SK-N-SH (cell line): ENCODE measurements at regions not wholly inside any gene's neighbourhood (a gene's known extent, or its start where the extent isn't known, plus 50 kb on each side); places are given as distances from the start of the nearest gene placed in this dataset.

ENCODE experiments used
- CTCF ChIA-PET: fragments of 300-600, 350-600 bp; formaldehyde crosslinking; extraction: SDS; loops from one replicate; lab custom pipeline; 2021; lab: Yijun Ruan, JAX
- POLR2A ChIA-PET: fragments of 350-600 bp; sonication (Branson Sonifier 250); formaldehyde crosslinking; extraction: SDS; loops from one replicate; lab custom pipeline; 2020; ENCODE audit warnings: antibody characterized with exemption, inconsistent platforms; lab: Yijun Ruan, JAX
- DNase-seq: peaks from one replicate; pipeline ENCODE4 v3.0.0; 2012
- H2AFZ ChIP-seq: fragments of 200-600 bp; sonication (generic); 2 replicates; pipeline ENCODE4 v1.8.1; 2016; ENCODE audit warnings: antibody characterized with exemption, mild to moderate bottlenecking, low read depth
- H3F3A ChIP-seq: fragments of 200-600 bp; sonication (generic); replicated peaks from 2 replicates; pipeline ENCODE3; 2016; ENCODE audit warnings: antibody characterized with exemption, mild to moderate bottlenecking; ENCODE audit not compliant: insufficient read depth
- H3K27ac ChIP-seq, 2 experiments: fragments of 200-500 bp in 1 of 2; fragments of 200-600 bp in 1 of 2; sonication (Bioruptor generic) in 1 of 2; sonication (generic), shearing (Covaris generic) in 1 of 2; 2 replicates each; pipeline versions ENCODE4 v1.5.1 to v1.6.1; 2014 to 2016; ENCODE audit warnings: low read depth in 2 of 2, inconsistent platforms in 1 of 2, low read length in 1 of 2, mild to moderate bottlenecking in 1 of 2, mixed read lengths in 1 of 2
- H3K27me3 ChIP-seq: fragments of 200-600 bp; sonication (generic), shearing (Covaris generic); 2 replicates; pipeline ENCODE4 v1.6.1; 2016; ENCODE audit warnings: mixed run types; ENCODE audit not compliant: insufficient read depth
- H3K36me3 ChIP-seq, 2 experiments: fragments of 200-500 bp in 1 of 2; fragments of 200-600 bp in 1 of 2; sonication (Bioruptor generic) in 1 of 2; sonication (generic) in 1 of 2; replicated peaks in 1 of 2; 2 replicates each; pipeline versions ENCODE3 to v1.5.1; 2014 to 2016; ENCODE audit warnings: low read length in 1 of 2, mild to moderate bottlenecking in 1 of 2; ENCODE audit not compliant: insufficient read depth in 2 of 2, control insufficient read depth in 1 of 2
- H3K4me1 ChIP-seq, 2 experiments: fragments of 200-500 bp in 1 of 2; fragments of 200-600 bp in 1 of 2; sonication (Bioruptor generic) in 1 of 2; sonication (generic), shearing (Covaris generic) in 1 of 2; 2 replicates each; pipeline versions ENCODE4 v1.5.1 to v1.6.1; 2014 to 2016; ENCODE audit warnings: low read depth in 1 of 2, low read length in 1 of 2, mixed run types in 1 of 2; ENCODE audit not compliant: insufficient read depth in 2 of 2, control insufficient read depth in 1 of 2
- H3K4me2 ChIP-seq: fragments of 200-600 bp; sonication (generic), shearing (Covaris generic); 2 replicates; pipeline ENCODE4 v1.6.1; 2017; ENCODE audit warnings: mixed run types
- H3K4me3 ChIP-seq, 2 experiments: fragments of 200-500 bp in 1 of 2; fragments of 200-600 bp in 1 of 2; sonication (Bioruptor generic) in 1 of 2; sonication (generic), shearing (Covaris generic) in 1 of 2; 2 replicates each; pipeline versions ENCODE4 v1.5.1 to v1.8.1; 2014 to 2016; ENCODE audit warnings: low read depth in 2 of 2, inconsistent platforms in 1 of 2, low read length in 1 of 2, mild to moderate bottlenecking in 1 of 2, mixed read lengths in 1 of 2, moderate library complexity in 1 of 2
- H3K79me2 ChIP-seq: fragments of 200-600 bp; sonication (generic); 2 replicates; pipeline ENCODE4 v1.8.1; 2017; ENCODE audit warnings: mild to moderate bottlenecking; ENCODE audit not compliant: insufficient read depth
- H3K9ac ChIP-seq: fragments of 200-600 bp; sonication (generic); 2 replicates; pipeline ENCODE4 v1.6.1; 2017; ENCODE audit warnings: mixed run types
- H3K9me2 ChIP-seq: fragments of 200-600 bp; sonication (generic); 2 replicates; pipeline ENCODE4 v1.6.1; 2017; ENCODE audit warnings: mixed run types
- H3K9me3 ChIP-seq: fragments of 200-600 bp; sonication (generic); 2 replicates; pipeline ENCODE4 v1.6.1; 2017; ENCODE audit warnings: mixed run types, mild to moderate bottlenecking, moderate library complexity
- H4K20me1 ChIP-seq: fragments of 200-600 bp; sonication (generic); 2 replicates; pipeline ENCODE4 v1.6.1; 2017; ENCODE audit warnings: mild to moderate bottlenecking, mixed run types; ENCODE audit not compliant: insufficient read depth
- CHD2 ChIP-seq: fragments of 150-350 bp; IDR thresholded peaks from 2 replicates; pipeline ENCODE4 v1.6.1; 2018; ENCODE audit warnings: low read length; ENCODE audit not compliant: partially characterized antibody
- CTCF ChIP-seq: fragments of 200-600 bp; sonication (generic); IDR thresholded peaks from 2 replicates; pipeline ENCODE4 v1.6.1; 2017; ENCODE audit warnings: antibody characterized with exemption, mild to moderate bottlenecking, moderate library complexity
- FOXM1 ChIP-seq: IDR thresholded peaks from 2 replicates; pipeline ENCODE4 v1.4.0; 2012; ENCODE audit warnings: low read depth, mild to moderate bottlenecking
- GABPA ChIP-seq: IDR thresholded peaks from 2 replicates; pipeline ENCODE4 v1.4.0; 2012; ENCODE audit warnings: low read depth, mild to moderate bottlenecking
- JUND ChIP-seq: IDR thresholded peaks from 2 replicates; pipeline ENCODE4 v1.4.0; 2012
- NFIC ChIP-seq: IDR thresholded peaks from 2 replicates; pipeline ENCODE4 v1.4.0; 2012; ENCODE audit warnings: borderline replicate concordance
- RFX5 ChIP-seq: IDR thresholded peaks from 2 replicates; pipeline ENCODE4 v1.6.1; 2012; ENCODE audit warnings: mild to moderate bottlenecking, improper control_type of control experiment, low read length
- RXRA ChIP-seq: IDR thresholded peaks from 2 replicates; pipeline ENCODE4 v1.4.0; 2012; ENCODE audit warnings: low read depth, mild to moderate bottlenecking, borderline replicate concordance
- SIN3A ChIP-seq: IDR thresholded peaks from 2 replicates; pipeline ENCODE4 v1.6.1; 2012; ENCODE audit warnings: low read depth, mild to moderate bottlenecking, low read length, moderate library complexity, borderline replicate concordance
- TAF1 ChIP-seq: IDR thresholded peaks from 2 replicates; pipeline ENCODE4 v1.6.1; 2012; ENCODE audit warnings: low read depth, mild to moderate bottlenecking, low read length, moderate library complexity, borderline replicate concordance
- ZBTB33 ChIP-seq: IDR thresholded peaks from 2 replicates; pipeline ENCODE4 v1.4.0; 2012; ENCODE audit warnings: low read depth, borderline replicate concordance
- WGBS: methylation state at CpG from one replicate; pipeline ENCODE4 v1.1.6; 2017; ENCODE audit warnings: low lambda C conversion rate; 5-methylcytosine and 5-hydroxymethylcytosine counted together
- TF ChIP-seq, protein P1 (sequence below): IDR thresholded peaks from 2 replicates; pipeline ENCODE4 v1.4.0; 2012; ENCODE audit warnings: low read depth
- TF ChIP-seq, protein P2 (sequence below): IDR thresholded peaks from 2 replicates; pipeline ENCODE4 v1.6.1; 2012; ENCODE audit warnings: mild to moderate bottlenecking, low read depth, low read length, moderate library complexity
- TF ChIP-seq, protein P3 (sequence below): fragments of 150-350 bp; IDR thresholded peaks from 2 replicates; pipeline ENCODE4 v1.6.1; 2016; ENCODE audit warnings: mild to moderate bottlenecking, low read depth, low read length

DNA sequence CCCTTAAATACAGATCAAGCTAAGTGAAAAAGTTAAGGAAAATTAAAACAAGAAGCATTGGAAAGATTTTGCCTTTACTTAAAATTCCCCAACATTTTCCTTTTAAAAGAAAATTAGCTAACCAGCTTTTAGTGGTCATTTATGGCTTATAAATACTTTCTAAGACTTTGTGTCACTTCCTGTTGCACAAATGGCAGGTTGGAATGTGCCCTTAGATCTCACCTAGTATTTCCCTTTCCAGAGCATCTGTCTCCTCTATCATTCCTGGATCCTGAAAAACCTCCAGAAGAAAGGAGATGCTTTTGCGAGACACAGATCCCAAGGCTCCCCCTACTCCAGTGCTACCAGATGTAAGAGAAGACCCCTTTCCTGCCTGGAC, 58.3 kb downstream of the ARF6 start (continued):
- TF ChIP-seq, protein P1, sequence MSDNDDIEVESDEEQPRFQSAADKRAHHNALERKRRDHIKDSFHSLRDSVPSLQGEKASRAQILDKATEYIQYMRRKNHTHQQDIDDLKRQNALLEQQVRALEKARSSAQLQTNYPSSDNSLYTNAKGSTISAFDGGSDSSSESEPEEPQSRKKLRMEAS: no peak
- TF ChIP-seq ZBTB33: no peak
- TF ChIP-seq, protein P2, sequence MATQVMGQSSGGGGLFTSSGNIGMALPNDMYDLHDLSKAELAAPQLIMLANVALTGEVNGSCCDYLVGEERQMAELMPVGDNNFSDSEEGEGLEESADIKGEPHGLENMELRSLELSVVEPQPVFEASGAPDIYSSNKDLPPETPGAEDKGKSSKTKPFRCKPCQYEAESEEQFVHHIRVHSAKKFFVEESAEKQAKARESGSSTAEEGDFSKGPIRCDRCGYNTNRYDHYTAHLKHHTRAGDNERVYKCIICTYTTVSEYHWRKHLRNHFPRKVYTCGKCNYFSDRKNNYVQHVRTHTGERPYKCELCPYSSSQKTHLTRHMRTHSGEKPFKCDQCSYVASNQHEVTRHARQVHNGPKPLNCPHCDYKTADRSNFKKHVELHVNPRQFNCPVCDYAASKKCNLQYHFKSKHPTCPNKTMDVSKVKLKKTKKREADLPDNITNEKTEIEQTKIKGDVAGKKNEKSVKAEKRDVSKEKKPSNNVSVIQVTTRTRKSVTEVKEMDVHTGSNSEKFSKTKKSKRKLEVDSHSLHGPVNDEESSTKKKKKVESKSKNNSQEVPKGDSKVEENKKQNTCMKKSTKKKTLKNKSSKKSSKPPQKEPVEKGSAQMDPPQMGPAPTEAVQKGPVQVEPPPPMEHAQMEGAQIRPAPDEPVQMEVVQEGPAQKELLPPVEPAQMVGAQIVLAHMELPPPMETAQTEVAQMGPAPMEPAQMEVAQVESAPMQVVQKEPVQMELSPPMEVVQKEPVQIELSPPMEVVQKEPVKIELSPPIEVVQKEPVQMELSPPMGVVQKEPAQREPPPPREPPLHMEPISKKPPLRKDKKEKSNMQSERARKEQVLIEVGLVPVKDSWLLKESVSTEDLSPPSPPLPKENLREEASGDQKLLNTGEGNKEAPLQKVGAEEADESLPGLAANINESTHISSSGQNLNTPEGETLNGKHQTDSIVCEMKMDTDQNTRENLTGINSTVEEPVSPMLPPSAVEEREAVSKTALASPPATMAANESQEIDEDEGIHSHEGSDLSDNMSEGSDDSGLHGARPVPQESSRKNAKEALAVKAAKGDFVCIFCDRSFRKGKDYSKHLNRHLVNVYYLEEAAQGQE: no peak
- no peak for TF ChIP-seq RXRA
- TF ChIP-seq CHD2: no peak
- no peak for TF ChIP-seq GABPA

GRCh38 chr14:49951691-49952345, 58.9 kb downstream of the ARF6 start:
- 95% methylated on average over 3 of the region's 3 CpGs for WGBS
- H4K20me1 ChIP-seq: no peaks in the 10 kb centered on the region
- CTCF ChIA-PET: interaction anchor here (0.6 to 1.2 kb wide), 3 partner anchors 11 to 72 kb away, joined by 3 read pairs; no protein-coding TSS in a partner anchor

More at GRCh38 chr14:49951691-49952345, 58.9 kb downstream of the ARF6 start:
- Histone ChIP-seq H3K4me1 (peaks cover 2 to 28% of the 10 kb centered on the region in 2 experiments), H2AFZ (no peak overlapping the region), H3K4me3 (no peak overlapping the region), H3K27ac (no peak overlapping the region), H3K9me3 (no peaks in the 10 kb centered on the region), H3K27me3 (no peaks in the 10 kb centered on the region), H3F3A (peaks cover 22% of the 10 kb centered on the region), H3K9me2 (no peaks in the 10 kb centered on the region), H3K9ac (no peak overlapping the region), H3K79me2 (no peaks in the 10 kb centered on the region), H3K4me2 (no peak overlapping the region), H3K36me3 (no peaks in the 10 kb centered on the region)
- TF ChIP-seq, protein P3, sequence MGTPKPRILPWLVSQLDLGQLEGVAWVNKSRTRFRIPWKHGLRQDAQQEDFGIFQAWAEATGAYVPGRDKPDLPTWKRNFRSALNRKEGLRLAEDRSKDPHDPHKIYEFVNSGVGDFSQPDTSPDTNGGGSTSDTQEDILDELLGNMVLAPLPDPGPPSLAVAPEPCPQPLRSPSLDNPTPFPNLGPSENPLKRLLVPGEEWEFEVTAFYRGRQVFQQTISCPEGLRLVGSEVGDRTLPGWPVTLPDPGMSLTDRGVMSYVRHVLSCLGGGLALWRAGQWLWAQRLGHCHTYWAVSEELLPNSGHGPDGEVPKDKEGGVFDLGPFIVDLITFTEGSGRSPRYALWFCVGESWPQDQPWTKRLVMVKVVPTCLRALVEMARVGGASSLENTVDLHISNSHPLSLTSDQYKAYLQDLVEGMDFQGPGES: no peak
- no peak for TF ChIP-seq SIN3A
- no peak for TF ChIP-seq CHD2
- no peak for TF ChIP-seq CTCF
- TF ChIP-seq TAF1: no peak
- TF ChIP-seq, protein P2: no peak
- TF ChIP-seq NFIC: no peak
- TF ChIP-seq FOXM1: no peak
- TF ChIP-seq JUND: no peak
- TF ChIP-seq, protein P1: no peak
- TF ChIP-seq RFX5: no peak
- POLR2A ChIA-PET: no interaction called here
- DNase-seq: no peak
